Skin of body (tissue), 1 donor: ENCODE measurements at regions not wholly inside any gene's neighbourhood (a gene's known extent, or its start where the extent isn't known, plus 50 kb on each side); places are given as distances from the start of the nearest gene placed in this dataset.

Experiments
- DNase-seq: peaks from one replicate; lab custom pipeline; 2025; lab: John Stamatoyannopoulos, UW

- no peak for DNase-seq
These were observed 663.0 kb downstream of the KCNA4 start for GRCh38 chr11:29353833-29354232.

- no peak for DNase-seq
These were observed 664.5 kb downstream of the KCNA4 start for GRCh38 chr11:29352273-29352795.

- DNase-seq = no peak
These were observed 665.4 kb downstream of the KCNA4 start for GRCh38 chr11:29351301-29351873.

- DNase-seq = no peak
These were observed 673.1 kb downstream of the KCNA4 start for GRCh38 chr11:29343465-29344333.

- no peak for DNase-seq
These were observed 679.9 kb downstream of the KCNA4 start for GRCh38 chr11:29336727-29337575.

- no peak for DNase-seq
These were observed 682.1 kb downstream of the KCNA4 start for GRCh38 chr11:29334776-29335130.

- peak; percentile 39 for DNase-seq
These were observed 682.6 kb downstream of the KCNA4 start for GRCh38 chr11:29333993-29334775.

- DNase-seq = no peak
These were observed 685.3 kb downstream of the KCNA4 start for GRCh38 chr11:29331451-29332010.

- DNase-seq = no peak
These were observed 687.8 kb downstream of the KCNA4 start for GRCh38 chr11:29328961-29329441.

- no peak for DNase-seq
These were observed 688.9 kb downstream of the KCNA4 start for GRCh38 chr11:29327891-29328290.

GRCh38 chr11:29326757-29327156 is 690.1 kb downstream of the KCNA4 start:
- no peak for DNase-seq

GRCh38 chr11:29324328-29324727 is 692.5 kb downstream of the KCNA4 start:
- DNase-seq = no peak

GRCh38 chr11:29321293-29322132 is 695.3 kb downstream of the KCNA4 start:
- DNase-seq = no peak

GRCh38 chr11:29320196-29320595 is 696.6 kb downstream of the KCNA4 start:
- DNase-seq = no peak

- DNase-seq = no peak
These were observed 697.6 kb downstream of the KCNA4 start for GRCh38 chr11:29319210-29319609.

GRCh38 chr11:29318134-29318845 is 698.5 kb downstream of the KCNA4 start:
- DNase-seq = no peak

GRCh38 chr11:29317694-29318093 is 699.1 kb downstream of the KCNA4 start:
- DNase-seq = no peak

- DNase-seq = no peak
These were observed 701.6 kb downstream of the KCNA4 start for GRCh38 chr11:29315275-29315674.

GRCh38 chr11:29314211-29314610 is 702.6 kb downstream of the KCNA4 start:
- DNase-seq = no peak
